A549 (cell line): ENCODE measurements at regions not wholly inside any gene's neighbourhood (a gene's known extent, or its start where the extent isn't known, plus 50 kb on each side); places are given as distances from the start of the nearest gene placed in this dataset.

ENCODE experiments used
- BHLHE40 ChIP-seq: IDR thresholded peaks from 2 replicates; pipeline ENCODE4 v1.6.1; 2012; ENCODE audit warnings: low read depth, low read length, inconsistent platforms
- GATA3 ChIP-seq: IDR thresholded peaks from 2 replicates; pipeline ENCODE4 v1.6.1; 2012; ENCODE audit warnings: borderline replicate concordance
- JUNB ChIP-seq: fragments of >200 bp; sonication (Bioruptor Twin); formaldehyde crosslinking; IDR thresholded peaks from 2 replicates; pipeline ENCODE4 v1.6.1; 2016
- RNF2 ChIP-seq: fragments of 200-600 bp; sonication (generic); IDR thresholded peaks from 2 replicates; pipeline ENCODE4 v1.6.1; 2016; ENCODE audit warnings: low read depth, mild to moderate bottlenecking, antibody characterized with exemption, moderate library complexity, borderline replicate concordance
- TF ChIP-seq, protein P1 (sequence below): fragments of 150-350 bp; IDR thresholded peaks from 2 replicates; pipeline ENCODE4 v1.6.1; 2014; ENCODE audit warnings: low read depth, mild to moderate bottlenecking, low read length
- TF ChIP-seq, protein P2 (sequence below): fragments of >200 bp; sonication (Bioruptor Twin); formaldehyde crosslinking; IDR thresholded peaks from 3 replicates; pipeline ENCODE4 v1.5.1; 2016
- TF ChIP-seq, protein P3 (sequence below): IDR thresholded peaks from 2 replicates; pipeline ENCODE4 v1.6.1; 2012

DNA sequence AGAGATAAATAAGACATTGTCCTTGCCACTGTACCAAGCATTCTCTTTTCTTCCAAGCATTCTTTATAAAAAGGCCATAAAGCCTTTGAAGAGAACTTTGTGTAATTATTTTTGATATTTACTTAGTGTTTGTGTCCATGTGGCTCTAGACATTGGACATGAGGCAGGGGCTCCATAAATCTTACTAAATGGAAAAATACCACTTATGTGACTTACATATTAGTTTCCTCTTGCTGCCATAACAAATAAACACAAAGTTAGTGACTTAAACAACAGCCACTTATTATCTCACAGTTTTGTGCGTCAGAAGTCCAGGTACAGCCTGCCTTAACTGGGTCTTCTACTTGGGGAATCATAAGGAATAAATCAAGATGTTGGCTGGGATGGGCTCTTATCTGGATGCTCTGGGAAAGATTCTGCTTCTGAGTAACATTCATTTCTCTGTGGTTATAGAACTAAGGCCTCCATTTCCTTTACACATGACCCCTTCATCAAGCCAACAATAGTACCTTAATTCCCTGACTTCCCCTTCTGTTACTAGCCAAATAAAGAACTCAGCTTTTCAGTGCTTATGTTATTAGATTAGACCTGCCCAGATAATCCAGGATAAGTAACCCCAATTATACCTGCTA, 59.9 kb upstream of the COL8A1 start:
- TF ChIP-seq GATA3 (no peak), BHLHE40 (no peak), RNF2 (no peak), JUNB (no peak)
- TF ChIP-seq, protein P1, sequence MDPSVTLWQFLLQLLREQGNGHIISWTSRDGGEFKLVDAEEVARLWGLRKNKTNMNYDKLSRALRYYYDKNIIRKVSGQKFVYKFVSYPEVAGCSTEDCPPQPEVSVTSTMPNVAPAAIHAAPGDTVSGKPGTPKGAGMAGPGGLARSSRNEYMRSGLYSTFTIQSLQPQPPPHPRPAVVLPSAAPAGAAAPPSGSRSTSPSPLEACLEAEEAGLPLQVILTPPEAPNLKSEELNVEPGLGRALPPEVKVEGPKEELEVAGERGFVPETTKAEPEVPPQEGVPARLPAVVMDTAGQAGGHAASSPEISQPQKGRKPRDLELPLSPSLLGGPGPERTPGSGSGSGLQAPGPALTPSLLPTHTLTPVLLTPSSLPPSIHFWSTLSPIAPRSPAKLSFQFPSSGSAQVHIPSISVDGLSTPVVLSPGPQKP = no peak
- TF ChIP-seq, protein P2, sequence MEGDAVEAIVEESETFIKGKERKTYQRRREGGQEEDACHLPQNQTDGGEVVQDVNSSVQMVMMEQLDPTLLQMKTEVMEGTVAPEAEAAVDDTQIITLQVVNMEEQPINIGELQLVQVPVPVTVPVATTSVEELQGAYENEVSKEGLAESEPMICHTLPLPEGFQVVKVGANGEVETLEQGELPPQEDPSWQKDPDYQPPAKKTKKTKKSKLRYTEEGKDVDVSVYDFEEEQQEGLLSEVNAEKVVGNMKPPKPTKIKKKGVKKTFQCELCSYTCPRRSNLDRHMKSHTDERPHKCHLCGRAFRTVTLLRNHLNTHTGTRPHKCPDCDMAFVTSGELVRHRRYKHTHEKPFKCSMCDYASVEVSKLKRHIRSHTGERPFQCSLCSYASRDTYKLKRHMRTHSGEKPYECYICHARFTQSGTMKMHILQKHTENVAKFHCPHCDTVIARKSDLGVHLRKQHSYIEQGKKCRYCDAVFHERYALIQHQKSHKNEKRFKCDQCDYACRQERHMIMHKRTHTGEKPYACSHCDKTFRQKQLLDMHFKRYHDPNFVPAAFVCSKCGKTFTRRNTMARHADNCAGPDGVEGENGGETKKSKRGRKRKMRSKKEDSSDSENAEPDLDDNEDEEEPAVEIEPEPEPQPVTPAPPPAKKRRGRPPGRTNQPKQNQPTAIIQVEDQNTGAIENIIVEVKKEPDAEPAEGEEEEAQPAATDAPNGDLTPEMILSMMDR = no peak
- TF ChIP-seq, protein P3, sequence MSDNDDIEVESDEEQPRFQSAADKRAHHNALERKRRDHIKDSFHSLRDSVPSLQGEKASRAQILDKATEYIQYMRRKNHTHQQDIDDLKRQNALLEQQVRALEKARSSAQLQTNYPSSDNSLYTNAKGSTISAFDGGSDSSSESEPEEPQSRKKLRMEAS = no peak
